GM12878 (cell line): ENCODE measurements at regions not wholly inside any gene's neighbourhood (a gene's known extent, or its start where the extent isn't known, plus 50 kb on each side); places are given as distances from the start of the nearest gene placed in this dataset.

ENCODE experiments used
- ATAC-seq: fragments of 200-7000 bp; cut with Tn5 transposase; 3 replicates; pipeline ENCODE4 v1.9.1; 2020; ENCODE audit warnings: mild to moderate bottlenecking, moderate library complexity
- BruUV-seq: library from RNA; stranded (reverse); fragments of 400-500 nt; replicated peaks from 2 replicates; lab custom pipeline; 2021; lab: Mats Ljungman, UMichigan
- CTCF ChIA-PET: fragments of 300-600 bp; sonication (Branson Sonifier 250); formaldehyde crosslinking; extraction: SDS; loops from one replicate; lab custom pipeline; 2021; ENCODE audit warnings: inconsistent platforms; lab: Yijun Ruan, JAX
- POLR2A ChIA-PET: fragments of 350-600 bp; formaldehyde crosslinking; extraction: SDS; loops from one replicate; lab custom pipeline; 2021; ENCODE audit warnings: inconsistent platforms; lab: Charles Lee
- RAD21 ChIA-PET: fragments of 300-600 bp; sonication (Branson Sonifier 250); formaldehyde crosslinking; loops from one replicate; lab custom pipeline; 2023; ENCODE audit warnings: antibody characterized with exemption; ENCODE audit not compliant: unreplicated experiment; lab: Charles Lee
- SMC1A ChIA-PET: fragments of 300-600 bp; sonication (Branson Sonifier 250); formaldehyde crosslinking; loops from one replicate; lab custom pipeline; 2023; ENCODE audit not compliant: unreplicated experiment, uncharacterized antibody; lab: Charles Lee
- DNase-seq: peaks from one replicate; pipeline ENCODE4 v3.0.0-alpha.2; 2011; ENCODE audit warnings: low read depth, low spot score
- FAIRE-seq: peaks from 3 replicates; lab custom pipeline; 2011; peaks lifted over from hg19 to GRCh38; lab: Jason Lieb, UNC
- H2AFZ ChIP-seq: 2 replicates; pipeline ENCODE4 v1.6.0; 2011; ENCODE audit warnings: low read depth, low read length, control low read depth; ENCODE audit not compliant: control insufficient read depth
- H3K27ac ChIP-seq: 2 replicates; pipeline ENCODE4 v1.5.1; 2011; ENCODE audit warnings: control low read depth; ENCODE audit not compliant: control insufficient read depth, insufficient read depth
- H3K27me3 ChIP-seq, 2 experiments: replicated peaks in 1 of 2; 2 replicates each; pipeline versions ENCODE4 v1.6.0 to v1.6.1; 2011; ENCODE audit warnings: low read length in 1 of 2; ENCODE audit not compliant: control insufficient read depth in 2 of 2, insufficient read depth in 2 of 2
- H3K36me3 ChIP-seq, 2 experiments: 2 replicates each; pipeline ENCODE4 v1.5.1; 2011; ENCODE audit warnings: low read length in 1 of 2; ENCODE audit not compliant: control insufficient read depth in 2 of 2, insufficient read depth in 2 of 2
- H3K4me1 ChIP-seq: 2 replicates; pipeline ENCODE4 v1.6.1; 2011; ENCODE audit warnings: mild to moderate bottlenecking, low read length, moderate library complexity, mixed read lengths; ENCODE audit not compliant: control insufficient read depth, insufficient read depth
- H3K4me2 ChIP-seq: 2 replicates; pipeline ENCODE4 v1.6.0; 2011; ENCODE audit warnings: control low read depth; ENCODE audit not compliant: control insufficient read depth, insufficient read depth
- H3K4me3 ChIP-seq: fragments of 200-600 bp; sonication (generic); 2 replicates; pipeline ENCODE4 v1.5.1; 2016
- H3K79me2 ChIP-seq: 2 replicates; pipeline ENCODE4 v1.6.0; 2011; ENCODE audit warnings: low read length; ENCODE audit not compliant: control insufficient read depth, insufficient read depth
- H3K9ac ChIP-seq: 2 replicates; pipeline ENCODE4 v1.8.0; 2011; ENCODE audit warnings: low read length, control low read depth, mixed read lengths; ENCODE audit not compliant: control insufficient read depth, insufficient read depth
- H3K9me3 ChIP-seq: replicated peaks from 3 replicates; pipeline ENCODE4 v1.5.1; 2011; ENCODE audit warnings: mild to moderate bottlenecking, low read length; ENCODE audit not compliant: control insufficient read depth, insufficient read depth
- H4K20me1 ChIP-seq: 2 replicates; pipeline ENCODE4 v1.6.0; 2011; ENCODE audit not compliant: control insufficient read depth, insufficient read depth
- KLF5 ChIP-seq: fragments of 450-650 bp; IDR thresholded peaks from 2 replicates; pipeline ENCODE4 v1.6.1; 2014; ENCODE audit warnings: mild to moderate bottlenecking; ENCODE audit not compliant: partially characterized antibody
- MEF2A ChIP-seq: IDR thresholded peaks from 2 replicates; pipeline ENCODE4 v1.6.1; 2011; ENCODE audit warnings: low read depth, mild to moderate bottlenecking, low read length, moderate library complexity; ENCODE audit not compliant: insufficient read depth
- PAX5 ChIP-seq: IDR thresholded peaks from 2 replicates; pipeline ENCODE4 v1.6.1; 2011; ENCODE audit warnings: low read depth, low read length, borderline replicate concordance
- RAD21 ChIP-seq: IDR thresholded peaks from 2 replicates; pipeline ENCODE4 v1.6.1; 2011; ENCODE audit warnings: mild to moderate bottlenecking, low read depth, low read length, moderate library complexity; ENCODE audit not compliant: insufficient read depth
- RAD51 ChIP-seq: fragments of 450-650 bp; IDR thresholded peaks from 2 replicates; pipeline ENCODE4 v1.6.1; 2016; ENCODE audit warnings: moderate library complexity, mild to moderate bottlenecking, inconsistent platforms
- WRNIP1 ChIP-seq: IDR thresholded peaks from 2 replicates; pipeline ENCODE4 v1.6.1; 2011; ENCODE audit warnings: low read depth, low read length, improper control_type of control experiment, borderline replicate concordance
- ZNF384 ChIP-seq: IDR thresholded peaks from 2 replicates; pipeline ENCODE4 v1.6.1; 2012; ENCODE audit warnings: low read depth, mild to moderate bottlenecking, low read length, improper control_type of control experiment, borderline replicate concordance
- ZNF622 ChIP-seq: fragments of 450-650 bp; IDR thresholded peaks from 2 replicates; pipeline ENCODE4 v1.6.1; 2017; ENCODE audit warnings: mild to moderate bottlenecking, inconsistent platforms
- WGBS: methylation state at CpG from one replicate; pipeline ENCODE4 v1.1.6; 2016; ENCODE audit warnings: low lambda C conversion rate; ENCODE audit not compliant: insufficient replicate concordance, insufficient coverage; ENCODE audit errors: missing lambda C conversion rate; 5-methylcytosine and 5-hydroxymethylcytosine counted together
- in situ Hi-C: fragments of 300-500 bp; cut with MboI; formaldehyde crosslinking; loops from 9 replicates; pipeline ENCODE4 v1.14.3; 2018; ENCODE audit warnings: mixed read lengths
- intact Hi-C: fragments of 100-400 bp; cut with micrococcal nuclease; formaldehyde crosslinking; loops from one replicate; pipeline ENCODE4 v1.14.2; 2022; ENCODE audit not compliant: unreplicated experiment
- TF ChIP-seq, protein P1 (sequence below): fragments of 450-650 bp; IDR thresholded peaks from 2 replicates; pipeline ENCODE4 v1.6.1; 2017; ENCODE audit warnings: mild to moderate bottlenecking, low read depth, inconsistent platforms; ENCODE audit not compliant: poor library complexity, severe bottlenecking
- TF ChIP-seq, protein P2 (sequence below): fragments of 450-650 bp; formaldehyde crosslinking; IDR thresholded peaks from 2 replicates; pipeline ENCODE4 v1.4.0; 2020; ENCODE audit warnings: mild to moderate bottlenecking, moderate library complexity
- TF ChIP-seq, protein P3 (sequence below): IDR thresholded peaks from 2 replicates; pipeline ENCODE4 v1.6.1; 2012; ENCODE audit warnings: low read depth, low read length, improper control_type of control experiment
- TF ChIP-seq, protein P4 (sequence below): IDR thresholded peaks from 2 replicates; pipeline ENCODE4 v1.6.1; 2012; ENCODE audit warnings: low read depth, low read length, improper control_type of control experiment
- TF ChIP-seq, protein P5 (sequence below): IDR thresholded peaks from 2 replicates; pipeline ENCODE4 v1.6.1; 2012; ENCODE audit warnings: mild to moderate bottlenecking, low read depth, low read length

DNA sequence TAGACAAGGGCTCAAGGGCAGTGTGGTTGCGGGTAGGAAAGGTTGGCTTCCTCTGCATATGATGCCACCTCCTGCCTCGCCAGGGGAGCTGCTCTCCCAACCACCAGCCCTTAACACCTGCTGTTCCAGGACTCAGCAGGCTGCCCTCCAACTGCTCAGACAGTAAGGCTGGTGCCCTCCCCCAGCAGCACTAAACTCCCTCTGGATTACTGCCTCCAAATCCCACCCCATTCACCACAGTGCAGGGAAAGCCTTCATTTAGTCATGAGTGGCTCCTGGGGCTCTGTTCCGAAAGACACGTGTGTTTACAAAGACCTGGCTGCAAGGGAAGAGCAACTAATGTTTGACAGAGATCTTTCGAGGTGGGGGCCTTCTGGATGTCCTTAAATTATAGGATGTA lies 437.2 kb upstream of the MKI67 start:
- H3K4me1 ChIP-seq, result no peaks in the 10 kb centered on the region
- ChIA-PET RAD21 (no interaction called here), CTCF (no interaction called here), SMC1A (no interaction called here), POLR2A (no interaction called here)
- H3K27ac ChIP-seq, result no peak overlapping the region
- WGBS, result 19% methylated on average over 5 of the region's 5 CpGs
- TF ChIP-seq PAX5, result no peak
- no peak for TF ChIP-seq ZNF622
- TF ChIP-seq WRNIP1, result no peak
- no peak for TF ChIP-seq KLF5
- TF ChIP-seq, protein P1, sequence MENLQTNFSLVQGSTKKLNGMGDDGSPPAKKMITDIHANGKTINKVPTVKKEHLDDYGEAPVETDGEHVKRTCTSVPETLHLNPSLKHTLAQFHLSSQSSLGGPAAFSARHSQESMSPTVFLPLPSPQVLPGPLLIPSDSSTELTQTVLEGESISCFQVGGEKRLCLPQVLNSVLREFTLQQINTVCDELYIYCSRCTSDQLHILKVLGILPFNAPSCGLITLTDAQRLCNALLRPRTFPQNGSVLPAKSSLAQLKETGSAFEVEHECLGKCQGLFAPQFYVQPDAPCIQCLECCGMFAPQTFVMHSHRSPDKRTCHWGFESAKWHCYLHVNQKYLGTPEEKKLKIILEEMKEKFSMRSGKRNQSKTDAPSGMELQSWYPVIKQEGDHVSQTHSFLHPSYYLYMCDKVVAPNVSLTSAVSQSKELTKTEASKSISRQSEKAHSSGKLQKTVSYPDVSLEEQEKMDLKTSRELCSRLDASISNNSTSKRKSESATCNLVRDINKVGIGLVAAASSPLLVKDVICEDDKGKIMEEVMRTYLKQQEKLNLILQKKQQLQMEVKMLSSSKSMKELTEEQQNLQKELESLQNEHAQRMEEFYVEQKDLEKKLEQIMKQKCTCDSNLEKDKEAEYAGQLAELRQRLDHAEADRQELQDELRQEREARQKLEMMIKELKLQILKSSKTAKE, result no peak
- TF ChIP-seq, protein P2, sequence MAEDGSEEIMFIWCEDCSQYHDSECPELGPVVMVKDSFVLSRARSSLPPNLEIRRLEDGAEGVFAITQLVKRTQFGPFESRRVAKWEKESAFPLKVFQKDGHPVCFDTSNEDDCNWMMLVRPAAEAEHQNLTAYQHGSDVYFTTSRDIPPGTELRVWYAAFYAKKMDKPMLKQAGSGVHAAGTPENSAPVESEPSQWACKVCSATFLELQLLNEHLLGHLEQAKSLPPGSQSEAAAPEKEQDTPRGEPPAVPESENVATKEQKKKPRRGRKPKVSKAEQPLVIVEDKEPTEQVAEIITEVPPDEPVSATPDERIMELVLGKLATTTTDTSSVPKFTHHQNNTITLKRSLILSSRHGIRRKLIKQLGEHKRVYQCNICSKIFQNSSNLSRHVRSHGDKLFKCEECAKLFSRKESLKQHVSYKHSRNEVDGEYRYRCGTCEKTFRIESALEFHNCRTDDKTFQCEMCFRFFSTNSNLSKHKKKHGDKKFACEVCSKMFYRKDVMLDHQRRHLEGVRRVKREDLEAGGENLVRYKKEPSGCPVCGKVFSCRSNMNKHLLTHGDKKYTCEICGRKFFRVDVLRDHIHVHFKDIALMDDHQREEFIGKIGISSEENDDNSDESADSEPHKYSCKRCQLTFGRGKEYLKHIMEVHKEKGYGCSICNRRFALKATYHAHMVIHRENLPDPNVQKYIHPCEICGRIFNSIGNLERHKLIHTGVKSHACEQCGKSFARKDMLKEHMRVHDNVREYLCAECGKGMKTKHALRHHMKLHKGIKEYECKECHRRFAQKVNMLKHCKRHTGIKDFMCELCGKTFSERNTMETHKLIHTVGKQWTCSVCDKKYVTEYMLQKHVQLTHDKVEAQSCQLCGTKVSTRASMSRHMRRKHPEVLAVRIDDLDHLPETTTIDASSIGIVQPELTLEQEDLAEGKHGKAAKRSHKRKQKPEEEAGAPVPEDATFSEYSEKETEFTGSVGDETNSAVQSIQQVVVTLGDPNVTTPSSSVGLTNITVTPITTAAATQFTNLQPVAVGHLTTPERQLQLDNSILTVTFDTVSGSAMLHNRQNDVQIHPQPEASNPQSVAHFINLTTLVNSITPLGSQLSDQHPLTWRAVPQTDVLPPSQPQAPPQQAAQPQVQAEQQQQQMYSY (CRISPR knock-in tag), result no peak
- TF ChIP-seq, protein P3, sequence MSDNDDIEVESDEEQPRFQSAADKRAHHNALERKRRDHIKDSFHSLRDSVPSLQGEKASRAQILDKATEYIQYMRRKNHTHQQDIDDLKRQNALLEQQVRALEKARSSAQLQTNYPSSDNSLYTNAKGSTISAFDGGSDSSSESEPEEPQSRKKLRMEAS, result no peak
- no peak for TF ChIP-seq MEF2A
- TF ChIP-seq RAD21, result no peak
- TF ChIP-seq, protein P4, sequence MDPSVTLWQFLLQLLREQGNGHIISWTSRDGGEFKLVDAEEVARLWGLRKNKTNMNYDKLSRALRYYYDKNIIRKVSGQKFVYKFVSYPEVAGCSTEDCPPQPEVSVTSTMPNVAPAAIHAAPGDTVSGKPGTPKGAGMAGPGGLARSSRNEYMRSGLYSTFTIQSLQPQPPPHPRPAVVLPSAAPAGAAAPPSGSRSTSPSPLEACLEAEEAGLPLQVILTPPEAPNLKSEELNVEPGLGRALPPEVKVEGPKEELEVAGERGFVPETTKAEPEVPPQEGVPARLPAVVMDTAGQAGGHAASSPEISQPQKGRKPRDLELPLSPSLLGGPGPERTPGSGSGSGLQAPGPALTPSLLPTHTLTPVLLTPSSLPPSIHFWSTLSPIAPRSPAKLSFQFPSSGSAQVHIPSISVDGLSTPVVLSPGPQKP, result no peak
- TF ChIP-seq RAD51, result no peak
- TF ChIP-seq, protein P5, sequence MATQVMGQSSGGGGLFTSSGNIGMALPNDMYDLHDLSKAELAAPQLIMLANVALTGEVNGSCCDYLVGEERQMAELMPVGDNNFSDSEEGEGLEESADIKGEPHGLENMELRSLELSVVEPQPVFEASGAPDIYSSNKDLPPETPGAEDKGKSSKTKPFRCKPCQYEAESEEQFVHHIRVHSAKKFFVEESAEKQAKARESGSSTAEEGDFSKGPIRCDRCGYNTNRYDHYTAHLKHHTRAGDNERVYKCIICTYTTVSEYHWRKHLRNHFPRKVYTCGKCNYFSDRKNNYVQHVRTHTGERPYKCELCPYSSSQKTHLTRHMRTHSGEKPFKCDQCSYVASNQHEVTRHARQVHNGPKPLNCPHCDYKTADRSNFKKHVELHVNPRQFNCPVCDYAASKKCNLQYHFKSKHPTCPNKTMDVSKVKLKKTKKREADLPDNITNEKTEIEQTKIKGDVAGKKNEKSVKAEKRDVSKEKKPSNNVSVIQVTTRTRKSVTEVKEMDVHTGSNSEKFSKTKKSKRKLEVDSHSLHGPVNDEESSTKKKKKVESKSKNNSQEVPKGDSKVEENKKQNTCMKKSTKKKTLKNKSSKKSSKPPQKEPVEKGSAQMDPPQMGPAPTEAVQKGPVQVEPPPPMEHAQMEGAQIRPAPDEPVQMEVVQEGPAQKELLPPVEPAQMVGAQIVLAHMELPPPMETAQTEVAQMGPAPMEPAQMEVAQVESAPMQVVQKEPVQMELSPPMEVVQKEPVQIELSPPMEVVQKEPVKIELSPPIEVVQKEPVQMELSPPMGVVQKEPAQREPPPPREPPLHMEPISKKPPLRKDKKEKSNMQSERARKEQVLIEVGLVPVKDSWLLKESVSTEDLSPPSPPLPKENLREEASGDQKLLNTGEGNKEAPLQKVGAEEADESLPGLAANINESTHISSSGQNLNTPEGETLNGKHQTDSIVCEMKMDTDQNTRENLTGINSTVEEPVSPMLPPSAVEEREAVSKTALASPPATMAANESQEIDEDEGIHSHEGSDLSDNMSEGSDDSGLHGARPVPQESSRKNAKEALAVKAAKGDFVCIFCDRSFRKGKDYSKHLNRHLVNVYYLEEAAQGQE, result no peak
- TF ChIP-seq ZNF384, result no peak
- no peak for DNase-seq
- no peak overlapping the region for H3K9ac ChIP-seq
- in situ Hi-C loops (no loop called here), intact Hi-C loops (no loop called here)
- H3K27me3 ChIP-seq, result no peaks in the 10 kb centered on the region; a peak in 2 of 4 replicates
- no peaks in the 10 kb centered on the region for H3K36me3 ChIP-seq
- H3K9me3 ChIP-seq, result no peaks in the 10 kb centered on the region
- H3K4me3 ChIP-seq, result no peak overlapping the region
- H3K79me2 ChIP-seq, result no peaks in the 10 kb centered on the region
- no peak for FAIRE-seq
- H3K4me2 ChIP-seq, result no peak overlapping the region
- H2AFZ ChIP-seq, result no peak overlapping the region
- BruUV-seq, result no TSS peak
- no peaks in the 10 kb centered on the region for H4K20me1 ChIP-seq
- no peak for ATAC-seq
